NB4 (cell line): ENCODE measurements at regions not wholly inside any gene's neighbourhood (a gene's known extent, or its start where the extent isn't known, plus 50 kb on each side); places are given as distances from the start of the nearest gene placed in this dataset.

Experiments used
- MYC ChIP-seq: IDR thresholded peaks from 2 replicates; pipeline ENCODE4 v1.6.1; 2011; ENCODE audit warnings: low read depth, low read length
- POLR2A ChIP-seq: IDR thresholded peaks from 2 replicates; pipeline ENCODE4 v1.6.1; 2011; ENCODE audit warnings: mild to moderate bottlenecking; ENCODE audit not compliant: insufficient read length; ENCODE audit errors: extremely low read depth
- TF ChIP-seq, protein P1 (sequence below): IDR thresholded peaks from one replicate; pipeline ENCODE4 v1.5.1; 2012; ENCODE audit warnings: low read depth, low read length
- TF ChIP-seq, protein P2 (sequence below): IDR thresholded peaks from 2 replicates; pipeline ENCODE4 v1.6.1; 2011; ENCODE audit warnings: low read depth, low read length

DNA sequence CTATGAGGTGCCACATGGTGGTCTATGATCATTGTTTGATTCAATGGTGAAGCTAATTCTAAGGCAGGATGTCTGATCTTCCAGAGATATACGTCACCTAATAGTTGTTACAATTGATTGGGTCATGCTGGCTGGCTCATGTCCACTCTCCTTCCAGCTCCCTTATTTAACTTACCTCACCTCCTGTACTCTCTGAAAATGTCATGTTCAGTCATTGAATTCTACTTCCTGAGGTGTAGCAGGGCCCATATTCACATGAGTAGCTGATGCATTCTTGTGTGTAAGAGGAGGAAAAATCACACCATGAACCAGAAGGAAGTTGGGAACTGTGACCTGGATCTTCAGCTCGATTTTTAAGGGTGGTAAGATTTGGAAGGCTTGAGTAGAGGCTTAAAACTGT is 795.8 kb downstream of the QKI start:
- TF ChIP-seq, protein P1, sequence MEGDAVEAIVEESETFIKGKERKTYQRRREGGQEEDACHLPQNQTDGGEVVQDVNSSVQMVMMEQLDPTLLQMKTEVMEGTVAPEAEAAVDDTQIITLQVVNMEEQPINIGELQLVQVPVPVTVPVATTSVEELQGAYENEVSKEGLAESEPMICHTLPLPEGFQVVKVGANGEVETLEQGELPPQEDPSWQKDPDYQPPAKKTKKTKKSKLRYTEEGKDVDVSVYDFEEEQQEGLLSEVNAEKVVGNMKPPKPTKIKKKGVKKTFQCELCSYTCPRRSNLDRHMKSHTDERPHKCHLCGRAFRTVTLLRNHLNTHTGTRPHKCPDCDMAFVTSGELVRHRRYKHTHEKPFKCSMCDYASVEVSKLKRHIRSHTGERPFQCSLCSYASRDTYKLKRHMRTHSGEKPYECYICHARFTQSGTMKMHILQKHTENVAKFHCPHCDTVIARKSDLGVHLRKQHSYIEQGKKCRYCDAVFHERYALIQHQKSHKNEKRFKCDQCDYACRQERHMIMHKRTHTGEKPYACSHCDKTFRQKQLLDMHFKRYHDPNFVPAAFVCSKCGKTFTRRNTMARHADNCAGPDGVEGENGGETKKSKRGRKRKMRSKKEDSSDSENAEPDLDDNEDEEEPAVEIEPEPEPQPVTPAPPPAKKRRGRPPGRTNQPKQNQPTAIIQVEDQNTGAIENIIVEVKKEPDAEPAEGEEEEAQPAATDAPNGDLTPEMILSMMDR, result no peak
- no peak for TF ChIP-seq POLR2A
- TF ChIP-seq, protein P2, sequence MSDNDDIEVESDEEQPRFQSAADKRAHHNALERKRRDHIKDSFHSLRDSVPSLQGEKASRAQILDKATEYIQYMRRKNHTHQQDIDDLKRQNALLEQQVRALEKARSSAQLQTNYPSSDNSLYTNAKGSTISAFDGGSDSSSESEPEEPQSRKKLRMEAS, result no peak
- no peak for TF ChIP-seq MYC
